Gastrocnemius medialis (tissue), 4 donors: ENCODE measurements at regions not wholly inside any gene's neighbourhood (a gene's known extent, or its start where the extent isn't known, plus 50 kb on each side); places are given as distances from the start of the nearest gene placed in this dataset.
"Not testable (repeated sequence)": the region's sequence is repeated elsewhere in the genome, so short reads cannot be mapped to it uniquely, and the experiment has no call there.

Experiments
- ATAC-seq, 2 donors: fragments of 150-250 bp; one replicate each; pipeline ENCODE4 v1.9.1; 2016
- DNase-seq, 2 donors: peaks; one replicate each; pipeline ENCODE4 v3.0.0-alpha.2; 2019
- H3K27ac ChIP-seq, 4 donors: fragments of 200-600 bp; sonication (generic); 1 replicate in 1 of 4; 2 replicates in 3 of 4; pipeline ENCODE4 v1.5.1; 2016 to 2018; ENCODE audit warnings: mild to moderate bottlenecking in 2 of 4, moderate library complexity in 1 of 4
- H3K27me3 ChIP-seq, 3 donors: fragments of 200-600 bp; sonication (generic) in 2 of 3; 1 replicate in 1 of 3; 2 replicates in 2 of 3; pipeline versions ENCODE4 v1.5.1 to v1.6.0; 2016 to 2019; ENCODE audit warnings: mild to moderate bottlenecking in 1 of 3, moderate library complexity in 1 of 3
- H3K36me3 ChIP-seq, 2 donors: fragments of 200-600 bp; sonication (generic) in 1 of 2; one replicate each; pipeline ENCODE4 v1.5.1; 2017 to 2018
- H3K4me1 ChIP-seq, 2 donors: fragments of 200-600 bp; sonication (generic) in 1 of 2; one replicate each; pipeline ENCODE4 v1.5.1; 2016 to 2017; ENCODE audit warnings: mild to moderate bottlenecking in 2 of 2
- H3K4me3 ChIP-seq, 4 donors: fragments of 200-600 bp; sonication (generic) in 3 of 4; 1 replicate in 1 of 4; 2 replicates in 3 of 4; pipeline ENCODE4 v1.5.1; 2016 to 2019; ENCODE audit warnings: mild to moderate bottlenecking in 2 of 4
- H3K9me3 ChIP-seq, 3 donors: fragments of 200-600 bp; sonication (generic) in 2 of 3; 1 replicate in 1 of 3; 2 replicates in 2 of 3; pipeline ENCODE4 v1.5.1; 2016 to 2019
- POLR2A ChIP-seq, 2 donors: fragments of 450-650 bp; IDR thresholded peaks; one replicate each; pipeline ENCODE4 v1.6.1; 2017; ENCODE audit warnings: antibody characterized with exemption in 2 of 2, mild to moderate bottlenecking in 2 of 2, moderate library complexity in 2 of 2
- in situ Hi-C, 4 donors: fragments of 200-750 bp; cut with MboI; loops; one replicate each; pipeline versions ENCODE4 v1.15.0 to v1.8.0; 2017; ENCODE audit warnings: low sequenced_read_pairs in 4 of 4
- intact Hi-C: fragments of 100-400 bp; cut with DNase I; formaldehyde crosslinking; loops from one replicate; pipeline ENCODE4 v1.15.1; 2023; ENCODE audit warnings: low total_unique reads
- TF ChIP-seq, protein P1 (sequence below), 5 experiments: fragments of 450-650 bp in 3 of 5; fragments of 200-600 bp in 2 of 5; sonication (generic) in 2 of 5; IDR thresholded peaks in 4 of 5; conservative IDR thresholded peaks in 1 of 5; 1 replicate in 4 of 5; 2 replicates in 1 of 5; pipeline ENCODE4 v1.5.1; 2016 to 2019; ENCODE audit warnings: antibody characterized with exemption in 5 of 5, mild to moderate bottlenecking in 3 of 5, moderate library complexity in 3 of 5

DNA sequence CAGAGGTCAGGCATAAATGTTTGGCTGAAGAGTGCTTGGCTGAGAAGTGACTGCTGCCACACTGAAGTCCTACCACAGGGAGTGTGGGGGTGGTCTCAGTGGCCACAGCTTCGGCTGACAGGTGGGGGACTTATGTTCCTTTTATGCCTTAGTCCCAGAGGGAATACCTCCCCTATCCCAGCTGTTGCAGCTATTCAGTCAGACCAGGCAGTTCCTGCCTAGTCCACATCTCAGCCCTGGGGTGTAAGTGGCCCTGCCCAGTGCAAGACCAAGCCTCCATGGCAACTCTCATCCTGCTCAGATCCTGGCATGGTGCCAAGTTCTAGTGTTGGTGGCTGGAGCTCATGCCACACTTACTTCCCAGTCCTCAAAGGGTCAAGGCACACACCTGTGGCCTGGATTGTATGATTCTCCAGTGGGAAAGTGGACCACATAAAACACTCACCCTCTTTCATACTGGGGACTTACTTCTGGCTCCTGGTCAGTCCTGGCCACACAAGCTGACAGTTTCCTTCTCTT lies 161.3 kb upstream of the CAND1 start:
- no peak for TF ChIP-seq POLR2A (IDR thresholded peaks at IDR 0.05)
- in situ Hi-C loops = no loop called here
- H3K9me3 ChIP-seq = peaks cover 0 to 9% (median 0%) of the 10 kb centered on the region in 3 donors

DNA sequence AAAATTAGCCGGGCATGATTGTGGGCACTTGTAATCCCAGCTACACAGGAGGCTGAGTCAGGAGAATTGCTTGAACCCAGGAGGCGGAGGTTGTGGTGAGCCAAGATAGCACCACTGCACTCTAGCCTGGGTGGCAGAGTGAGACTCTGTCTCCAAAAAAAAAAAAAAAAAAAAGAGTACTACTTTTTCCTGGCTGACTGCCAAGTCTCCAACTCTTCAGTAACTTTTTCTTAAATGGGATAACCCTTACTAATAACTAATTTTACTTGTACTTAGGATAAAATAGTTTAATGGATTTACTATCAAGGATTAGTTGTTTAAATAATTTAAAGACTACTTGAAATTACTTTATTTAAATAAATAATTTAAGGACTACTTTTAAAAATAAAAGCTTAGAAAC lies 158.8 kb upstream of the CAND1 start:
- H3K9me3 ChIP-seq, intact Hi-C loops, ATAC-seq, H3K4me3 ChIP-seq, H3K27me3 ChIP-seq, H3K4me1 ChIP-seq, DNase-seq, H3K36me3 ChIP-seq, in situ Hi-C loops, H3K27ac ChIP-seq: not testable (repeated sequence)

More for the DNA sequence above, 161.3 kb upstream of the CAND1 start:
- Histone ChIP-seq H3K27me3 (no peaks in the 10 kb centered on the region), H3K27ac (no peak overlapping the region), H3K36me3 (no peaks in the 10 kb centered on the region), H3K4me3 (no peak overlapping the region), H3K4me1 (no peaks in the 10 kb centered on the region)
- intact Hi-C loops = no loop called here
- ATAC-seq = no peak
- DNase-seq = no peak

DNA sequence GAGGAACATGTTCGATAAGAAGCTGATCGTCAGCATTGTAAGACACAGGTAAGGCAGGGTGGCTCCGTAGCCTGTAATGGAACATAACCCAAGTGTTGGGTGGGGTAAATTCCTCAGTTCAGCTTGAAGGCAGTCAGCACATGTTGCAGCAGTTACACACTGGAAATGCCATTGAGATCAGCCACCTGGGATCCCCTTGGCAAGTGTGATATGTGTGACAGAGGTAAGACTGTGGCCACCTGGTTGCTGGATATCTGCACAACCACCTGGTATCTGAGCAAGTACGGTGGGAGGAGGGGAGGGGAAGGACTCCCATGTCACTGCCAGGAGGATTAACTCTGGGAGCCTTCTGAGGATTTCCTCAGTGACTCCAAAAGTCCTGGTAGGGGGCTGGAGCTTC lies 158.0 kb upstream of the CAND1 start:
- TF ChIP-seq POLR2A (IDR thresholded peaks at IDR 0.05) = no peak
- TF ChIP-seq, protein P1, sequence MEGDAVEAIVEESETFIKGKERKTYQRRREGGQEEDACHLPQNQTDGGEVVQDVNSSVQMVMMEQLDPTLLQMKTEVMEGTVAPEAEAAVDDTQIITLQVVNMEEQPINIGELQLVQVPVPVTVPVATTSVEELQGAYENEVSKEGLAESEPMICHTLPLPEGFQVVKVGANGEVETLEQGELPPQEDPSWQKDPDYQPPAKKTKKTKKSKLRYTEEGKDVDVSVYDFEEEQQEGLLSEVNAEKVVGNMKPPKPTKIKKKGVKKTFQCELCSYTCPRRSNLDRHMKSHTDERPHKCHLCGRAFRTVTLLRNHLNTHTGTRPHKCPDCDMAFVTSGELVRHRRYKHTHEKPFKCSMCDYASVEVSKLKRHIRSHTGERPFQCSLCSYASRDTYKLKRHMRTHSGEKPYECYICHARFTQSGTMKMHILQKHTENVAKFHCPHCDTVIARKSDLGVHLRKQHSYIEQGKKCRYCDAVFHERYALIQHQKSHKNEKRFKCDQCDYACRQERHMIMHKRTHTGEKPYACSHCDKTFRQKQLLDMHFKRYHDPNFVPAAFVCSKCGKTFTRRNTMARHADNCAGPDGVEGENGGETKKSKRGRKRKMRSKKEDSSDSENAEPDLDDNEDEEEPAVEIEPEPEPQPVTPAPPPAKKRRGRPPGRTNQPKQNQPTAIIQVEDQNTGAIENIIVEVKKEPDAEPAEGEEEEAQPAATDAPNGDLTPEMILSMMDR (IDR thresholded peaks at IDR 0.05 in 4 of 5, conservative IDR thresholded peaks at IDR 0.05 in 1 of 5) = no peak
- no peak for DNase-seq
- intact Hi-C loops (no loop called here), in situ Hi-C loops (no loop called here)
- Histone ChIP-seq H3K36me3 (no peaks in the 10 kb centered on the region), H3K4me3 (no peak overlapping the region), H3K27ac (no peak overlapping the region), H3K9me3 (peaks cover 0 to 5% (median 0%) of the 10 kb centered on the region in 3 donors), H3K4me1 (no peaks in the 10 kb centered on the region), H3K27me3 (no peaks in the 10 kb centered on the region)
- ATAC-seq = no peak

DNA sequence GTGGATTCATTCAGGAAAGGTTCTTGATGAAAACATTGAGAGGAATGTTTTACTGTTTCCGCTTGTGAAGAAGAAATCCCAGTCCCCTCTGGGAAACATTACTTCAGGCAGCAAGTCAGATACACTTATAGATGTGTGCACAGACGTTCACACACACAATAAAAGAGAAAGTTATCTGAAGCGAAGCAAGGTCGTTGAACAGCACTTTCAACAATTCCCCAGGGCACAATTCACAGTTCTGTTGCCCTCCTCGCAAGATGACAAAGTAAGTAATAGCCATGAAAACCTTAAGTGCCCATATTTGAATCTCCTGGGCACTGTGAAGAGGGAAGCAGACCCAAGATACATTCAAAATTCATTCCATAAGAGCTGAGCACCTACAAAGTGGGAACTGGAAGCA lies 156.6 kb upstream of the CAND1 start:
- TF ChIP-seq POLR2A (IDR thresholded peaks at IDR 0.05) = no peak
- TF ChIP-seq, protein P1 (IDR thresholded peaks at IDR 0.05 in 4 of 5, conservative IDR thresholded peaks at IDR 0.05 in 1 of 5) = no peak
- Histone ChIP-seq H3K27me3 (no peaks in the 10 kb centered on the region), H3K27ac (no peak overlapping the region), H3K9me3 (no peaks in the 10 kb centered on the region), H3K4me1 (no peaks in the 10 kb centered on the region), H3K36me3 (no peaks in the 10 kb centered on the region), H3K4me3 (no peak overlapping the region)
- intact Hi-C loops (no loop called here), in situ Hi-C loops (no loop called here)
- ATAC-seq = no peak
- no peak for DNase-seq

DNA sequence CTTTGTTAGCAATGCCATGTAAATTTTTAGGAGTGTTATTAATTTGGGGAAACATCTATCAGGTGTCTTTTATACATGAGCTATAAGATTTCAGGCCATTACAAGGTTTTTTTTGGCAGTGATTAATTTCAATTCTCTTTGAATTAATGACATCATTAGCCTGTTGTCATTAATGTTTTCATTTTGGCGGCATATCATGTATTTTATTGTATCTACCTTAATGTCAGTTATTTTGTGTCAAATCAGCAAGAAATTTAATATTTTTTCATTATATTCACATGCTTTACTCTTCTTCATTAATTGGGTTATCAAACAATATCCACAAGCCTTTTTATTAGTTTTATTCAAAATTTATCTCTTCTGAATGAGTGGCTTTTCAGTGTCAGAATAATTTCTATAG lies 153.0 kb upstream of the CAND1 start:
- Histone ChIP-seq H3K36me3 (no peaks in the 10 kb centered on the region), H3K4me1 (no peaks in the 10 kb centered on the region), H3K27me3 (no peaks in the 10 kb centered on the region), H3K9me3 (no peaks in the 10 kb centered on the region), H3K27ac (no peak overlapping the region), H3K4me3 (no peak overlapping the region)
- DNase-seq (no peak), ATAC-seq (no peak)
- intact Hi-C loops (no loop called here), in situ Hi-C loops (no loop called here)
- TF ChIP-seq, protein P1 (IDR thresholded peaks at IDR 0.05 in 4 of 5, conservative IDR thresholded peaks at IDR 0.05 in 1 of 5) = no peak
- TF ChIP-seq POLR2A (IDR thresholded peaks at IDR 0.05) = no peak

DNA sequence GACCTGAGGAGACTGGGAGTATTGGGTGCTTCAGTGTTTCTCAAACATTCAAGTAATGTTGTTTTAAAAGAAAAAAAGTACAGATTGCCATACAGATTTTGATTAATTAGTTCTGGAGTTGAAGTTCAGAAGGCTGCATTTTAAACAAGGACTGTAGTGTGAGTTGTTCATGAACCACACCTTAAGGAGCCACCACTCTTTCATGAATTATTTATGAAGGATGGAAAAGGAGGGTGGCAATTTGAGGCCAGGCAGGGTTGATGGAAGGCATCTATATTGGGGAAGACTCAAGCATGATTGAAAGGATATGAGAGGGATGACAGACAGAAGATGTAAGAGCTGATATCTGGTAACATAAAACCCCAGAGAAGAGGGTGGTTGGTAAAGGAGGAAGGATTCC lies 146.6 kb upstream of the CAND1 start:
- H3K4me3 ChIP-seq = no peak overlapping the region
- intact Hi-C loops (no loop called here), in situ Hi-C loops (no loop called here)
- no peak overlapping the region for H3K27ac ChIP-seq
- ATAC-seq (no peak), DNase-seq (no peak)
- H3K9me3 ChIP-seq = no peaks in the 10 kb centered on the region
- TF ChIP-seq, protein P1 (IDR thresholded peaks at IDR 0.05 in 4 of 5, conservative IDR thresholded peaks at IDR 0.05 in 1 of 5) = no peak
- TF ChIP-seq POLR2A (IDR thresholded peaks at IDR 0.05) = no peak
- H3K36me3 ChIP-seq = no peaks in the 10 kb centered on the region
- H3K4me1 ChIP-seq = no peaks in the 10 kb centered on the region
- H3K27me3 ChIP-seq = no peaks in the 10 kb centered on the region
